ENCODE measurements at regions not wholly inside any gene's neighbourhood (a gene's known extent, or its start where the extent isn't known, plus 50 kb on each side); places are given as distances from the start of the nearest gene placed in this dataset.

DNA sequence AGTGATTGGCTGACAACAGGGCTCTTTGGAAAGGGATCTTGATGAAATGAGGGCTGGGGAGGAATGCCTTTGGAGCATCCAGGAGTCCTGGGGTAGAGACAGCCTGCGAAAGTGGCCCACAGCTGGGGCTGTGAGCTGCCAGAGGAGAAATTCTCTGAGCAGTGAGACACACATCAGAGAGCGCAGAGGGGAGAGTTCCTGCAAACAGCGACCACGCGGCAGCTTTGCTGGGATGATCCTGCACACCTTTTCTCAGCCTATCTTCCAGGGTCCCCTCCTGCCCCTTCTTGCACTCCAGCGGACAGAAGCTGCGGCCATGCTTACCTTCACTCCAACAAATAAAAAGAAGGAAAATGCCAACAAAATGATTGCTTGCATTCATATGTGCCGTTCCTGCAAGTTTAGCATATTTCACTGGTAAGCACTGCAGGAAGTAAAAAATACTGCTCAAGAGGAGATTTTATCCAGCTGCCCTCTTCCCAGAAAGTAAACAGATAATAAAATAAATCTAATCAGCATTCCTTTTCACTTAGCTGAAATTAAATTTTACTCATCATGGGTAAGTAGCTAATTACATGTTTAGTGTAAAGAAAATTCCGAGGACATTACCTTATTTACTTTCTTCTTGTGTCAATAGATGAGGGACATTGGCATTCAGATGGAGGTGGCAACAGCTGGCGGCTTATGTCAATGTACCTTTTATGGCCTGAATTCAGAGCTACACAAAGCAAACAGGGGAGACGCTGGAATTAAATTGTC, 339.9 kb upstream of the ARID1B start:
- no peak overlapping the region for H2AFZ ChIP-seq (ENCODE audit: low read depth, low read length)
- no peaks in the 10 kb centered on the region for H3K79me2 ChIP-seq (ENCODE audit: low read length)
- H3K4me3 ChIP-seq (ENCODE audit: low read length): no peak overlapping the region
- no peak for TF ChIP-seq EZH2phosphoT487 (IDR thresholded peaks at IDR 0.05; ENCODE audit: low read depth)
- TF ChIP-seq, protein P1, sequence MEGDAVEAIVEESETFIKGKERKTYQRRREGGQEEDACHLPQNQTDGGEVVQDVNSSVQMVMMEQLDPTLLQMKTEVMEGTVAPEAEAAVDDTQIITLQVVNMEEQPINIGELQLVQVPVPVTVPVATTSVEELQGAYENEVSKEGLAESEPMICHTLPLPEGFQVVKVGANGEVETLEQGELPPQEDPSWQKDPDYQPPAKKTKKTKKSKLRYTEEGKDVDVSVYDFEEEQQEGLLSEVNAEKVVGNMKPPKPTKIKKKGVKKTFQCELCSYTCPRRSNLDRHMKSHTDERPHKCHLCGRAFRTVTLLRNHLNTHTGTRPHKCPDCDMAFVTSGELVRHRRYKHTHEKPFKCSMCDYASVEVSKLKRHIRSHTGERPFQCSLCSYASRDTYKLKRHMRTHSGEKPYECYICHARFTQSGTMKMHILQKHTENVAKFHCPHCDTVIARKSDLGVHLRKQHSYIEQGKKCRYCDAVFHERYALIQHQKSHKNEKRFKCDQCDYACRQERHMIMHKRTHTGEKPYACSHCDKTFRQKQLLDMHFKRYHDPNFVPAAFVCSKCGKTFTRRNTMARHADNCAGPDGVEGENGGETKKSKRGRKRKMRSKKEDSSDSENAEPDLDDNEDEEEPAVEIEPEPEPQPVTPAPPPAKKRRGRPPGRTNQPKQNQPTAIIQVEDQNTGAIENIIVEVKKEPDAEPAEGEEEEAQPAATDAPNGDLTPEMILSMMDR (IDR thresholded peaks at IDR 0.05; ENCODE audit: low read depth, low read length): no peak
- H3K27ac ChIP-seq (ENCODE audit: low read length): no peak overlapping the region
- H3K9ac ChIP-seq (ENCODE audit: low read length): no peak overlapping the region
- H3K9me3 ChIP-seq (ENCODE audit: insufficient read depth, low read length): no peaks in the 10 kb centered on the region
- no peaks in the 10 kb centered on the region for H3K27me3 ChIP-seq (ENCODE audit: low read depth, low read length)
- H3K36me3 ChIP-seq (replicated peaks; ENCODE audit: low read depth, low read length): no peaks in the 10 kb centered on the region
- H3K4me1 ChIP-seq (ENCODE audit: low read length): no peaks in the 10 kb centered on the region
- no peaks in the 10 kb centered on the region for H4K20me1 ChIP-seq (ENCODE audit: insufficient read depth, low read length)
- H3K4me2 ChIP-seq (ENCODE audit: low read length): no peak overlapping the region

DNA sequence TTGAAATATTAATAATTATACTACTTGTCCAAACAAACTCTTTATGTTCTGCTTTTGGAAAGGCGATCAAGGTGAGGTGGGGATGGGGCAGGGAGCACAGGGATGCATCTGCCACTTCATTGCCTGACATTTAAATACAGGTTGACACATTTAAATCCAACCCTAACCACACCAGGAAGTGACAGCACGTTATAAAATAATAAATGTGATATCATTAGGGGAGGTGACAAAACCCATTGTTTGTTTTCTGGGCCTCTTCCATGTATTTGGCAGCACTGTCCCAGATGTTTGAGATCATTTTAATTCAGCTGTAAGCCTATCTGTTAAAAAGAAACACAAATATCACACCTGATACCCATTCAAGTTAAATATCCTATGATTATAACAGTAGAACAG, 342.4 kb upstream of the ARID1B start:
- Histone ChIP-seq H3K27ac (ENCODE audit: low read length) (no peak overlapping the region), H3K27me3 (ENCODE audit: low read depth, low read length) (no peaks in the 10 kb centered on the region), H2AFZ (ENCODE audit: low read depth, low read length) (no peak overlapping the region), H3K4me2 (ENCODE audit: low read length) (no peak overlapping the region), H3K4me3 (ENCODE audit: low read length) (no peak overlapping the region), H3K9ac (ENCODE audit: low read length) (no peak overlapping the region), H4K20me1 (ENCODE audit: insufficient read depth, low read length) (no peaks in the 10 kb centered on the region), H3K9me3 (ENCODE audit: insufficient read depth, low read length) (no peaks in the 10 kb centered on the region), H3K4me1 (ENCODE audit: low read length) (no peaks in the 10 kb centered on the region), H3K36me3 (replicated peaks; ENCODE audit: low read depth, low read length) (no peaks in the 10 kb centered on the region), H3K79me2 (ENCODE audit: low read length) (no peaks in the 10 kb centered on the region)
- TF ChIP-seq, protein P1 (IDR thresholded peaks at IDR 0.05; ENCODE audit: low read depth, low read length): no peak

DNA sequence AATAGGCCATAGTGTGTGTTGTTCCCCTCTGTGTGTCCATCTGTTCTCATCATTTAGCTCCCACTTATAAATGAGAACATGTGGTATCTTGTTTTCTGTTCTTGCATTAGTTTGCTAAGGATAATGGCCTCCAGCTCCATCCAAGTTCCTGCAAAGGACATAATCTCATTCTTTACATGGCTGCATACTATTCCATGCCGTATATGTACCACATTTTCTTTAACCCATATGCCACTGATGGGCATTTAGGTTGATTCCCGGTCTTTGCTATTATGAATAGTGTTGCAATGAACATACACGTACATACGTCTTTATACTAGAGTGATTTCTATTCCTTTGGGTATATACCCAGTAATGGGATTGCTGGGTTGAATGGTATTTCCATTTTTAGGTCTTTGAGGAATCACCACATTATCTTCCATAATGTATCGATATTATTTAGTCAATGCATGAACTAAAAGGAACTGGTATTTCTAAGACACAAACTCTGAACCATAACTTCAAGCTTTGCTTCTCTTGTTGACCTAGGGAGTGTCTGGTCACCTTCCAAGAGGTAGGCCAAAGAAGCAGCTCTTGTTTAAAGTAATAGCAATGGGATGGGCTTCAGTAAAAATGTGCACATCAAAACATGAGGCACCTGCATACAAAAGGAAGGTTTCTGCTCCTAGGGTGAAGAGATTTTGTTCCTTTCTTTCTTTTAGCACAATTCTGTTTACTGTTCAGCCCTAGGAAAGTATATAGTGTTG, 343.0 kb upstream of the ARID1B start:
- no peak overlapping the region for H2AFZ ChIP-seq (ENCODE audit: low read depth, low read length)
- H3K36me3 ChIP-seq (replicated peaks; ENCODE audit: low read depth, low read length): no peaks in the 10 kb centered on the region
- no peaks in the 10 kb centered on the region for H3K4me1 ChIP-seq (ENCODE audit: low read length)
- no peaks in the 10 kb centered on the region for H3K9me3 ChIP-seq (ENCODE audit: insufficient read depth, low read length)
- H3K4me3 ChIP-seq (ENCODE audit: low read length): no peak overlapping the region
- no peak overlapping the region for H3K27ac ChIP-seq (ENCODE audit: low read length)
- no peaks in the 10 kb centered on the region for H4K20me1 ChIP-seq (ENCODE audit: insufficient read depth, low read length)
- H3K9ac ChIP-seq (ENCODE audit: low read length): no peak overlapping the region
- no peaks in the 10 kb centered on the region for H3K79me2 ChIP-seq (ENCODE audit: low read length)
- H3K27me3 ChIP-seq (ENCODE audit: low read depth, low read length): no peaks in the 10 kb centered on the region
- TF ChIP-seq EZH2phosphoT487 (IDR thresholded peaks at IDR 0.05; ENCODE audit: low read depth): no peak
- TF ChIP-seq, protein P1 (IDR thresholded peaks at IDR 0.05; ENCODE audit: low read depth, low read length): no peak
- H3K4me2 ChIP-seq (ENCODE audit: low read length): no peak overlapping the region

DNA sequence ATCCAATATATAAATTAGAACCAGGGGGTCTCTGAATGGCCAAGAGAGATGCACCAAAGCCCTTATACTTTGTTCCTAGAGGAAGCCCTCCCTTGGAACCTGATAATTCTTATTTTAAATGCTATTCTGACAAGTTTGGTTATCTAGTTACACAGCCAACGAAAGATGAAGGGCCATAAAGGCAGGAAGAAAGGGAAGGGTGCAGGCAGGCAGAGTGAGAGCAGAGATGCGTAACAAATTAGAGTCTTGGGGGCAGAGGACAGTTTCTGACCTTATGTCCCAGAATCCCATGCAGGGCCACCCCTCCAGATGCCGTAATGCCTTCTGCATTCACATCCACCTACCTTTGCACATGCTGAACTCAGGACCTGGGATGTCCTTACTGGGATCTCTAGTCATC, 344.6 kb upstream of the ARID1B start:
- Histone ChIP-seq H4K20me1 (ENCODE audit: insufficient read depth, low read length) (no peaks in the 10 kb centered on the region), H3K4me2 (ENCODE audit: low read length) (no peak overlapping the region), H3K79me2 (ENCODE audit: low read length) (no peaks in the 10 kb centered on the region), H3K27me3 (ENCODE audit: low read depth, low read length) (no peaks in the 10 kb centered on the region), H3K9me3 (ENCODE audit: insufficient read depth, low read length) (no peaks in the 10 kb centered on the region), H3K27ac (ENCODE audit: low read length) (no peak overlapping the region), H3K9ac (ENCODE audit: low read length) (no peak overlapping the region), H3K36me3 (replicated peaks; ENCODE audit: low read depth, low read length) (no peaks in the 10 kb centered on the region), H2AFZ (ENCODE audit: low read depth, low read length) (no peak overlapping the region), H3K4me1 (ENCODE audit: low read length) (no peaks in the 10 kb centered on the region), H3K4me3 (ENCODE audit: low read length) (no peak overlapping the region)
- TF ChIP-seq, protein P1 (IDR thresholded peaks at IDR 0.05; ENCODE audit: low read depth, low read length): no peak
- TF ChIP-seq EZH2phosphoT487 (IDR thresholded peaks at IDR 0.05; ENCODE audit: low read depth): no peak
